ENCODE measurements at regions not wholly inside any gene's neighbourhood (a gene's known extent, or its start where the extent isn't known, plus 50 kb on each side); places are given as distances from the start of the nearest gene placed in this dataset.

GRCh38 chr2:147519178-147519577 is 325.7 kb upstream of the ACVR2A start:
- H3K27ac Mint-ChIP-seq = no peak overlapping the region

GRCh38 chr2:147515213-147515612 is 329.6 kb upstream of the ACVR2A start:
- POLR2A ChIA-PET = interaction anchor here (1.9 kb wide), 1 partner anchor 10 kb away, joined by 5 read pairs; no protein-coding TSS in a partner anchor
- Mint-ChIP-seq H3K9me3 (peaks cover 6% of the 10 kb centered on the region), H3K36me3 (ENCODE audit: low read depth) (no peaks in the 10 kb centered on the region), H3K4me1 (peaks cover 18% of the 10 kb centered on the region), H3K27me3 (no peaks in the 10 kb centered on the region), H3K27ac (no peak overlapping the region), H3K4me3 (no peak overlapping the region)
- CTCF ChIA-PET = no interaction called here
- DNase-seq = no peak

More at GRCh38 chr2:147519178-147519577, 325.7 kb upstream of the ACVR2A start:
- H3K4me1 Mint-ChIP-seq = peaks cover 10% of the 10 kb centered on the region
- no peak overlapping the region for H3K4me3 Mint-ChIP-seq
- no peak for DNase-seq
- H3K9me3 Mint-ChIP-seq = peaks cover 10% of the 10 kb centered on the region
- ChIA-PET CTCF (no interaction called here), POLR2A (no interaction called here)
- peaks cover 5% of the 10 kb centered on the region for H3K36me3 Mint-ChIP-seq (ENCODE audit: low read depth)
- H3K27me3 Mint-ChIP-seq = no peaks in the 10 kb centered on the region

GRCh38 chr2:147512206-147512605 is 332.6 kb upstream of the ACVR2A start:
- Mint-ChIP-seq H3K4me3 (no peak overlapping the region), H3K27ac (no peak overlapping the region), H3K36me3 (ENCODE audit: low read depth) (no peaks in the 10 kb centered on the region), H3K9me3 (peaks cover 16% of the 10 kb centered on the region), H3K4me1 (peaks cover 18% of the 10 kb centered on the region), H3K27me3 (no peaks in the 10 kb centered on the region)
- ChIA-PET POLR2A (interaction anchor here (1.7 kb wide), 1 partner anchor 12 kb away, joined by 3 read pairs; no protein-coding TSS in a partner anchor), CTCF (no interaction called here)
- DNase-seq = no peak

- Mint-ChIP-seq H3K36me3 (ENCODE audit: low read depth) (no peaks in the 10 kb centered on the region), H3K9me3 (peaks cover 13% of the 10 kb centered on the region), H3K4me1 (peaks cover 18% of the 10 kb centered on the region), H3K27ac (no peak overlapping the region), H3K27me3 (no peaks in the 10 kb centered on the region), H3K4me3 (no peak overlapping the region)
- ChIA-PET CTCF (no interaction called here), POLR2A (interaction anchor here (1.7 kb wide), 1 partner anchor 11 kb away, joined by 3 read pairs; no protein-coding TSS in a partner anchor)
- DNase-seq = no peak
These were observed 333.3 kb upstream of the ACVR2A start for GRCh38 chr2:147511491-147511948.

- POLR2A ChIA-PET = no interaction called here
- Mint-ChIP-seq H3K27me3 (no peaks in the 10 kb centered on the region), H3K4me3 (no peak overlapping the region), H3K27ac (no peak overlapping the region), H3K36me3 (ENCODE audit: low read depth) (peaks cover 3% of the 10 kb centered on the region), H3K4me1 (peaks cover 14% of the 10 kb centered on the region), H3K9me3 (peaks cover 12% of the 10 kb centered on the region)
- DNase-seq = no peak
- CTCF ChIA-PET = interaction anchor here (1.1 kb wide), 1 partner anchor 11 kb away, joined by 3 read pairs; no protein-coding TSS in a partner anchor
These were observed 335.0 kb upstream of the ACVR2A start for GRCh38 chr2:147509821-147510220.

GRCh38 chr2:147506889-147507288 is 337.9 kb upstream of the ACVR2A start:
- H3K4me3 Mint-ChIP-seq = no peak overlapping the region
- peaks cover 22% of the 10 kb centered on the region for H3K36me3 Mint-ChIP-seq (ENCODE audit: low read depth)
- no peak overlapping the region for H3K27ac Mint-ChIP-seq
- POLR2A ChIA-PET = no interaction called here
- H3K4me1 Mint-ChIP-seq = peaks cover 30% of the 10 kb centered on the region
- H3K9me3 Mint-ChIP-seq = peaks cover 19% of the 10 kb centered on the region
- H3K27me3 Mint-ChIP-seq = no peaks in the 10 kb centered on the region
- CTCF ChIA-PET = no interaction called here
- DNase-seq = no peak

- no peak overlapping the region for H3K27ac Mint-ChIP-seq
- DNase-seq = no peak
- peaks cover 29% of the 10 kb centered on the region for H3K36me3 Mint-ChIP-seq (ENCODE audit: low read depth)
- H3K9me3 Mint-ChIP-seq = peaks cover 15% of the 10 kb centered on the region
- no peak overlapping the region for H3K4me3 Mint-ChIP-seq
- H3K27me3 Mint-ChIP-seq = no peaks in the 10 kb centered on the region
- ChIA-PET POLR2A (no interaction called here), CTCF (no interaction called here)
- peaks cover 59% of the 10 kb centered on the region for H3K4me1 Mint-ChIP-seq
These were observed 342.0 kb upstream of the ACVR2A start for GRCh38 chr2:147502711-147503290.

GRCh38 chr2:147501968-147502367 is 342.9 kb upstream of the ACVR2A start:
- no peak for DNase-seq
- H3K36me3 Mint-ChIP-seq (ENCODE audit: low read depth) = peaks cover 33% of the 10 kb centered on the region
- ChIA-PET POLR2A (no interaction called here), CTCF (no interaction called here)
- H3K9me3 Mint-ChIP-seq = peaks cover 15% of the 10 kb centered on the region
- no peaks in the 10 kb centered on the region for H3K27me3 Mint-ChIP-seq
- no peak overlapping the region for H3K4me3 Mint-ChIP-seq
- no peak overlapping the region for H3K27ac Mint-ChIP-seq
- H3K4me1 Mint-ChIP-seq = peaks cover 66% of the 10 kb centered on the region

GRCh38 chr2:147500819-147501395 is 343.9 kb upstream of the ACVR2A start:
- no peaks in the 10 kb centered on the region for H3K27me3 Mint-ChIP-seq
- H3K27ac Mint-ChIP-seq = peak overlapping the region; percentile 98
- DNase-seq = no peak
- peaks cover 72% of the 10 kb centered on the region for H3K4me1 Mint-ChIP-seq
- peaks cover 19% of the 10 kb centered on the region for H3K9me3 Mint-ChIP-seq
- CTCF ChIA-PET = interaction anchor here (1.5 kb wide), 1 partner anchor 204 kb away, joined by 3 read pairs; no protein-coding TSS in a partner anchor
- peaks cover 37% of the 10 kb centered on the region for H3K36me3 Mint-ChIP-seq (ENCODE audit: low read depth)
- H3K4me3 Mint-ChIP-seq = no peak overlapping the region
- POLR2A ChIA-PET = interaction anchor here (0.6 to 2.9 kb wide), 12 partner anchors 10 to 409 kb away, joined by 3 to 17 read pairs (median 4); partner anchors contain the start of gene ACVR2A

GRCh38 chr2:147500229-147500628 is 344.6 kb upstream of the ACVR2A start:
- ChIA-PET CTCF (interaction anchor here (1.5 kb wide), 1 partner anchor 203 kb away, joined by 3 read pairs; no protein-coding TSS in a partner anchor), POLR2A (interaction anchor here (0.6 to 2.9 kb wide), 14 partner anchors 9 to 409 kb away, joined by 3 to 17 read pairs (median 4); partner anchors contain the start of gene ACVR2A)
- Mint-ChIP-seq H3K4me3 (peak overlapping the region; percentile 33), H3K9me3 (peaks cover 18% of the 10 kb centered on the region), H3K36me3 (ENCODE audit: low read depth) (peaks cover 39% of the 10 kb centered on the region), H3K27me3 (no peaks in the 10 kb centered on the region), H3K4me1 (peaks cover 74% of the 10 kb centered on the region), H3K27ac (peak overlapping the region; percentile 98)
- DNase-seq = peak; percentile 18

GRCh38 chr2:147499785-147500184 is 345.0 kb upstream of the ACVR2A start:
- H3K27me3 Mint-ChIP-seq = no peaks in the 10 kb centered on the region
- no peak for DNase-seq
- peak overlapping the region; percentile 33 for H3K4me3 Mint-ChIP-seq
- POLR2A ChIA-PET = interaction anchor here (1.0 to 2.9 kb wide), 12 partner anchors 9 to 410 kb away, joined by 3 to 17 read pairs (median 4); partner anchors contain the start of gene ACVR2A
- H3K4me1 Mint-ChIP-seq = peaks cover 75% of the 10 kb centered on the region
- H3K36me3 Mint-ChIP-seq (ENCODE audit: low read depth) = peaks cover 40% of the 10 kb centered on the region
- H3K9me3 Mint-ChIP-seq = peaks cover 21% of the 10 kb centered on the region
- peak overlapping the region; percentile 98 for H3K27ac Mint-ChIP-seq
- CTCF ChIA-PET = interaction anchor here (1.5 kb wide), 1 partner anchor 203 kb away, joined by 3 read pairs; no protein-coding TSS in a partner anchor

GRCh38 chr2:147495734-147496133 is 349.1 kb upstream of the ACVR2A start:
- Mint-ChIP-seq H3K9me3 (peaks cover 23% of the 10 kb centered on the region), H3K27me3 (no peaks in the 10 kb centered on the region), H3K4me1 (peaks cover 56% of the 10 kb centered on the region), H3K4me3 (no peak overlapping the region), H3K27ac (no peak overlapping the region), H3K36me3 (ENCODE audit: low read depth) (peaks cover 45% of the 10 kb centered on the region)
- POLR2A ChIA-PET = no interaction called here
- CTCF ChIA-PET = no interaction called here
- no peak for DNase-seq

GRCh38 chr2:147492471-147492870 is 352.4 kb upstream of the ACVR2A start:
- no peaks in the 10 kb centered on the region for H3K27me3 Mint-ChIP-seq
- CTCF ChIA-PET = no interaction called here
- H3K27ac Mint-ChIP-seq = no peak overlapping the region
- no peak overlapping the region for H3K4me3 Mint-ChIP-seq
- H3K36me3 Mint-ChIP-seq (ENCODE audit: low read depth) = peaks cover 48% of the 10 kb centered on the region
- POLR2A ChIA-PET = interaction anchor here (2.7 kb wide), 1 partner anchor 7 kb away, joined by 17 read pairs; no protein-coding TSS in a partner anchor
- peaks cover 21% of the 10 kb centered on the region for H3K9me3 Mint-ChIP-seq
- H3K4me1 Mint-ChIP-seq = peaks cover 39% of the 10 kb centered on the region
- DNase-seq = no peak
